GM23338 (cell line): ENCODE measurements at regions not wholly inside any gene's neighbourhood (a gene's known extent, or its start where the extent isn't known, plus 50 kb on each side); places are given as distances from the start of the nearest gene placed in this dataset.
"Not testable (repeated sequence)": the region's sequence is repeated elsewhere in the genome, so short reads cannot be mapped to it uniquely, and the experiment has no call there.

Experiments used
- CTCF ChIP-seq, 2 experiments: fragments of 200-600 bp in 1 of 2; sonication (generic) in 1 of 2; conservative IDR thresholded peaks; 2 replicates each; pipeline versions ENCODE4 v1.5.1 to v1.6.1; 2016 to 2017; ENCODE audit warnings: antibody characterized with exemption in 2 of 2, low read depth in 2 of 2, mild to moderate bottlenecking in 2 of 2, moderate library complexity in 1 of 2
- POLR2AphosphoS5 ChIP-seq: IDR thresholded peaks from 2 replicates; pipeline ENCODE4 v1.6.1; 2016; ENCODE audit warnings: antibody characterized with exemption, low read depth
- STAT1 ChIP-seq: IDR thresholded peaks from one replicate; pipeline ENCODE4 v1.6.1; 2016; ENCODE audit warnings: antibody characterized with exemption; ENCODE audit not compliant: unreplicated experiment
- TF ChIP-seq, protein P1 (sequence below): IDR thresholded peaks from one replicate; pipeline ENCODE4 v1.6.1; 2018; ENCODE audit warnings: antibody characterized with exemption; ENCODE audit not compliant: unreplicated experiment

GRCh38 chr21:5085456-5085855, 5435.9 kb upstream of the TPTE start:
- not testable (repeated sequence) for TF ChIP-seq CTCF (conservative IDR thresholded peaks at IDR 0.05; ENCODE audit: low read depth in 2 of 2); POLR2AphosphoS5; STAT1
- TF ChIP-seq, protein P1, sequence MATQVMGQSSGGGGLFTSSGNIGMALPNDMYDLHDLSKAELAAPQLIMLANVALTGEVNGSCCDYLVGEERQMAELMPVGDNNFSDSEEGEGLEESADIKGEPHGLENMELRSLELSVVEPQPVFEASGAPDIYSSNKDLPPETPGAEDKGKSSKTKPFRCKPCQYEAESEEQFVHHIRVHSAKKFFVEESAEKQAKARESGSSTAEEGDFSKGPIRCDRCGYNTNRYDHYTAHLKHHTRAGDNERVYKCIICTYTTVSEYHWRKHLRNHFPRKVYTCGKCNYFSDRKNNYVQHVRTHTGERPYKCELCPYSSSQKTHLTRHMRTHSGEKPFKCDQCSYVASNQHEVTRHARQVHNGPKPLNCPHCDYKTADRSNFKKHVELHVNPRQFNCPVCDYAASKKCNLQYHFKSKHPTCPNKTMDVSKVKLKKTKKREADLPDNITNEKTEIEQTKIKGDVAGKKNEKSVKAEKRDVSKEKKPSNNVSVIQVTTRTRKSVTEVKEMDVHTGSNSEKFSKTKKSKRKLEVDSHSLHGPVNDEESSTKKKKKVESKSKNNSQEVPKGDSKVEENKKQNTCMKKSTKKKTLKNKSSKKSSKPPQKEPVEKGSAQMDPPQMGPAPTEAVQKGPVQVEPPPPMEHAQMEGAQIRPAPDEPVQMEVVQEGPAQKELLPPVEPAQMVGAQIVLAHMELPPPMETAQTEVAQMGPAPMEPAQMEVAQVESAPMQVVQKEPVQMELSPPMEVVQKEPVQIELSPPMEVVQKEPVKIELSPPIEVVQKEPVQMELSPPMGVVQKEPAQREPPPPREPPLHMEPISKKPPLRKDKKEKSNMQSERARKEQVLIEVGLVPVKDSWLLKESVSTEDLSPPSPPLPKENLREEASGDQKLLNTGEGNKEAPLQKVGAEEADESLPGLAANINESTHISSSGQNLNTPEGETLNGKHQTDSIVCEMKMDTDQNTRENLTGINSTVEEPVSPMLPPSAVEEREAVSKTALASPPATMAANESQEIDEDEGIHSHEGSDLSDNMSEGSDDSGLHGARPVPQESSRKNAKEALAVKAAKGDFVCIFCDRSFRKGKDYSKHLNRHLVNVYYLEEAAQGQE, result not testable (repeated sequence)
